Caco-2 (cell line): ENCODE measurements at regions not wholly inside any gene's neighbourhood (a gene's known extent, or its start where the extent isn't known, plus 50 kb on each side); places are given as distances from the start of the nearest gene placed in this dataset.

Experiments
- BruUV-seq: library from RNA; stranded (reverse); fragments of 400-500 nt; replicated peaks from 2 replicates; lab custom pipeline; 2021; lab: Mats Ljungman, UMichigan
- CTCF ChIA-PET: fragments of 300-600 bp; sonication (Branson Sonifier 250); formaldehyde crosslinking; loops from one replicate; lab custom pipeline; 2022; ENCODE audit warnings: antibody characterized with exemption; lab: Charles Lee
- POLR2A ChIA-PET: fragments of 300-600 bp; sonication (Branson Sonifier 250); formaldehyde crosslinking; loops from one replicate; lab custom pipeline; 2022; ENCODE audit warnings: antibody characterized with exemption; lab: Charles Lee
- DNase-seq, 2 experiments: peaks; one replicate each; pipeline versions ENCODE4 v3.0.0 to v3.0.0-alpha.2; 2020 to 2022
- H3K27me3 ChIP-seq: replicated peaks from 2 replicates; pipeline ENCODE4 v1.6.0; 2011; ENCODE audit warnings: low read length; ENCODE audit not compliant: control insufficient read depth, insufficient read depth
- H3K36me3 ChIP-seq: 2 replicates; pipeline ENCODE4 v1.5.1; 2011; ENCODE audit warnings: low read length; ENCODE audit not compliant: control insufficient read depth, insufficient read depth
- H3K4me1 ChIP-seq: fragments of 250-450 bp; sonication (Bioruptor Pico); 2 replicates; pipeline ENCODE4 v1.5.1; 2020; ENCODE audit warnings: mild to moderate bottlenecking
- H3K4me3 ChIP-seq: 2 replicates; pipeline ENCODE4 v1.5.1; 2011; ENCODE audit warnings: low read depth, mild to moderate bottlenecking, control low read depth, low read length
- H3K9me3 ChIP-seq: fragments of 250-450 bp; sonication (Bioruptor Pico); 2 replicates; pipeline ENCODE4 v1.5.1; 2020; ENCODE audit warnings: mild to moderate bottlenecking, moderate library complexity
- H3K27ac Mint-ChIP-seq: one replicate; pipeline ENCODE4 v1.8.0; 2022; ENCODE audit warnings: mixed read lengths; ENCODE audit not compliant: unreplicated experiment
- H3K27me3 Mint-ChIP-seq: one replicate; pipeline ENCODE4 v1.8.0; 2022; ENCODE audit warnings: mixed read lengths; ENCODE audit not compliant: insufficient read depth, unreplicated experiment
- H3K36me3 Mint-ChIP-seq: one replicate; pipeline ENCODE4 v1.8.0; 2022; ENCODE audit warnings: mild to moderate bottlenecking, mixed read lengths; ENCODE audit not compliant: insufficient read depth, unreplicated experiment
- H3K4me1 Mint-ChIP-seq: one replicate; pipeline ENCODE4 v1.8.0; 2022; ENCODE audit warnings: low read depth, mixed read lengths; ENCODE audit not compliant: unreplicated experiment
- H3K4me3 Mint-ChIP-seq: one replicate; pipeline ENCODE4 v1.8.0; 2022; ENCODE audit warnings: mild to moderate bottlenecking, moderate library complexity, mixed read lengths; ENCODE audit not compliant: unreplicated experiment
- H3K9me3 Mint-ChIP-seq: one replicate; pipeline ENCODE4 v1.8.0; 2022; ENCODE audit warnings: mixed read lengths; ENCODE audit not compliant: unreplicated experiment
- intact Hi-C: fragments of 100-400 bp; cut with micrococcal nuclease; formaldehyde crosslinking; loops from one replicate; pipeline ENCODE4 v1.10.0; 2022; ENCODE audit not compliant: unreplicated experiment
- TF ChIP-seq, protein P1 (sequence below), 2 experiments: fragments of 200-600 bp in 1 of 2; IDR thresholded peaks; 1 replicate in 1 of 2; 2 replicates in 1 of 2; pipeline versions ENCODE4 v1.5.1 to v1.8.0; 2011 to 2022; ENCODE audit warnings: antibody characterized with exemption in 1 of 2, control low read depth in 1 of 2, inconsistent platforms in 1 of 2, low read depth in 1 of 2, low read length in 1 of 2, mild to moderate bottlenecking in 1 of 2, moderate library complexity in 1 of 2; ENCODE audit not compliant: insufficient read depth in 1 of 2, severe bottlenecking in 1 of 2, unreplicated experiment in 1 of 2

DNA sequence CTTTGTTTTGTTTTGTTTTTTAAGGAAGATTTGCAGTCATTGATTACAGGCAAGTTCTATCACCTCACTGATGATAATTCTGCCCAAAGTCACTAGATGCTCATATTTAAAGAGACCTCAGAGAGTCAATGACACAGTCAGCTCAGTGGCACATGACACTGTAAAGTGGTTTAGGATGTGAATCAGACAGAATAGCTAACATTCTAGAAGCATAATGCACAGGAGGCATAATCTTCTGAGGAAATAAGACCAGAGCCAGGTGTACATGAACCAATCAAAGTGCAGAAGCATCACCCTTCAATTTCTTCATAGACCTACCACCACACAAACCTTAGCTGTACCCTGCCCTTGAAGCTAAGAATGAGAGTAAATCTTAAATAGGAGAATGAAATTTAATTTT, 268.5 kb downstream of the BRINP2 start:
- Histone ChIP-seq H3K4me3 (no peak overlapping the region), H3K9me3 (no peaks in the 10 kb centered on the region), H3K27me3 (no peaks in the 10 kb centered on the region), H3K4me1 (no peaks in the 10 kb centered on the region), H3K36me3 (no peaks in the 10 kb centered on the region)
- Mint-ChIP-seq H3K4me3 (no peak overlapping the region), H3K36me3 (no peaks in the 10 kb centered on the region), H3K27ac (no peak overlapping the region), H3K4me1 (no peaks in the 10 kb centered on the region), H3K27me3 (peaks cover 16% of the 10 kb centered on the region), H3K9me3 (no peaks in the 10 kb centered on the region)
- ChIA-PET CTCF (no interaction called here), POLR2A (no interaction called here)
- no TSS peak for BruUV-seq
- intact Hi-C loops: no loop called here
- TF ChIP-seq, protein P1, sequence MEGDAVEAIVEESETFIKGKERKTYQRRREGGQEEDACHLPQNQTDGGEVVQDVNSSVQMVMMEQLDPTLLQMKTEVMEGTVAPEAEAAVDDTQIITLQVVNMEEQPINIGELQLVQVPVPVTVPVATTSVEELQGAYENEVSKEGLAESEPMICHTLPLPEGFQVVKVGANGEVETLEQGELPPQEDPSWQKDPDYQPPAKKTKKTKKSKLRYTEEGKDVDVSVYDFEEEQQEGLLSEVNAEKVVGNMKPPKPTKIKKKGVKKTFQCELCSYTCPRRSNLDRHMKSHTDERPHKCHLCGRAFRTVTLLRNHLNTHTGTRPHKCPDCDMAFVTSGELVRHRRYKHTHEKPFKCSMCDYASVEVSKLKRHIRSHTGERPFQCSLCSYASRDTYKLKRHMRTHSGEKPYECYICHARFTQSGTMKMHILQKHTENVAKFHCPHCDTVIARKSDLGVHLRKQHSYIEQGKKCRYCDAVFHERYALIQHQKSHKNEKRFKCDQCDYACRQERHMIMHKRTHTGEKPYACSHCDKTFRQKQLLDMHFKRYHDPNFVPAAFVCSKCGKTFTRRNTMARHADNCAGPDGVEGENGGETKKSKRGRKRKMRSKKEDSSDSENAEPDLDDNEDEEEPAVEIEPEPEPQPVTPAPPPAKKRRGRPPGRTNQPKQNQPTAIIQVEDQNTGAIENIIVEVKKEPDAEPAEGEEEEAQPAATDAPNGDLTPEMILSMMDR (IDR thresholded peaks at IDR 0.05; ENCODE audit: insufficient read depth in 1 of 2, low read depth in 1 of 2, low read length in 1 of 2, severe bottlenecking in 1 of 2, unreplicated experiment in 1 of 2): no peak
- no peak for DNase-seq

DNA sequence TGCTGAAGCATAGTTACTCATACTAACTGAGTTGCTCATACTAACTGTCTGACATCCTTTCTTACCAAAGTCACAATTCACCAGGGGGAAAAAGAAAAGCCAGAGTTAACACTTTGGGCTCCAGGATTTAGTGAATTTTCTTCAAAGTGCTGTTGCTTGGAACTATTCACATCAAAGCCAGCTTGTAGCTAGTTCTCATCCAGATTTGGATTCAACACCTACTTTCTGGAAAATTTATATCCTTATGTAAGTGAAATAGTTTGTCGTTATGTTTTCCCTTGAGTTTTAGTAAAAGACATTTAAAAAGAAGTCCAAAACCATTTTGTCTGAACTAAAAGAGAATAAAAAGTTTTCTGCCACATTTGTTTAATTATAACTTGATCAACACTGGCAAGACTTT, 264.6 kb downstream of the BRINP2 start:
- H3K4me1 ChIP-seq: no peaks in the 10 kb centered on the region
- Mint-ChIP-seq H3K9me3 (no peaks in the 10 kb centered on the region), H3K4me1 (no peaks in the 10 kb centered on the region), H3K4me3 (no peak overlapping the region), H3K27ac (no peak overlapping the region), H3K27me3 (peaks cover 12% of the 10 kb centered on the region), H3K36me3 (no peaks in the 10 kb centered on the region)
- no TSS peak for BruUV-seq
- DNase-seq: no peak
- ChIA-PET POLR2A (no interaction called here), CTCF (no interaction called here)
- H3K27me3 ChIP-seq: no peaks in the 10 kb centered on the region
- H3K9me3 ChIP-seq: no peaks in the 10 kb centered on the region
- no peaks in the 10 kb centered on the region for H3K36me3 ChIP-seq
- TF ChIP-seq, protein P1 (IDR thresholded peaks at IDR 0.05; ENCODE audit: insufficient read depth in 1 of 2, low read depth in 1 of 2, low read length in 1 of 2, severe bottlenecking in 1 of 2, unreplicated experiment in 1 of 2): no peak
- H3K4me3 ChIP-seq: no peak overlapping the region
- intact Hi-C loops: no loop called here

DNA sequence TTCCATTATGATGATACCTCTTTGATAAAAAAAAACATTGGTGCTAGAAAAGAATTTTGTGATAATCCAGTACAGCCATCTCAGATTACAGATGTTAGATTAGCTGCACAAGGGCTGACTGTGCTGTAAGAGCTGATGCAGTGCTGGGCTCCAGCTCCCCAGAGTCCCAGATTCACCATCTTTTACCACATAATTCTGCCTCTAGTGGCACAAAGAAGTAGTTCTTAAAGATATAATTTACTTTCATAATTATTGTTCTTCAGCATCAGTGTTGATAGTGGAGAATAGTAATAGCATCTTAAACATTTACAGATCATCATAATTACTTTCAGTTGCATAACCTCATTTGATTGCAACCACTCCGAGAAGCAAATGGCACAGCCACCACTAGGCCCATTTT, 262.1 kb downstream of the BRINP2 start:
- H3K36me3 Mint-ChIP-seq: no peaks in the 10 kb centered on the region
- peaks cover 9% of the 10 kb centered on the region for H3K27me3 Mint-ChIP-seq
- ChIA-PET CTCF (interaction anchor here (0.6 to 1.1 kb wide), 2 partner anchors 12 to 86 kb away, joined by 4 to 6 read pairs; no protein-coding TSS in a partner anchor), POLR2A (no interaction called here)
- DNase-seq: no peak
- no TSS peak for BruUV-seq
- Histone ChIP-seq H3K36me3 (no peaks in the 10 kb centered on the region), H3K27me3 (no peaks in the 10 kb centered on the region), H3K4me1 (no peaks in the 10 kb centered on the region), H3K4me3 (no peak overlapping the region), H3K9me3 (no peaks in the 10 kb centered on the region)
- TF ChIP-seq, protein P1 (IDR thresholded peaks at IDR 0.05; ENCODE audit: insufficient read depth in 1 of 2, low read depth in 1 of 2, low read length in 1 of 2, severe bottlenecking in 1 of 2, unreplicated experiment in 1 of 2): peak in 1 of 2 experiments; percentile 30
- no peak overlapping the region for H3K27ac Mint-ChIP-seq
- no peaks in the 10 kb centered on the region for H3K4me1 Mint-ChIP-seq
- intact Hi-C loops: no loop called here
- H3K9me3 Mint-ChIP-seq: no peaks in the 10 kb centered on the region
- no peak overlapping the region for H3K4me3 Mint-ChIP-seq
